SK-N-SH (cell line): ENCODE measurements at regions not wholly inside any gene's neighbourhood (a gene's known extent, or its start where the extent isn't known, plus 50 kb on each side); places are given as distances from the start of the nearest gene placed in this dataset.
A peak's percentile ranks its signal among the peaks of the same experiment; 100 is the strongest.

Source experiments
- CTCF ChIA-PET: fragments of 300-600, 350-600 bp; formaldehyde crosslinking; extraction: SDS; loops from one replicate; lab custom pipeline; 2021; lab: Yijun Ruan, JAX
- POLR2A ChIA-PET: fragments of 350-600 bp; sonication (Branson Sonifier 250); formaldehyde crosslinking; extraction: SDS; loops from one replicate; lab custom pipeline; 2020; ENCODE audit warnings: antibody characterized with exemption, inconsistent platforms; lab: Yijun Ruan, JAX
- DNase-seq: peaks from one replicate; pipeline ENCODE4 v3.0.0; 2012
- H2AFZ ChIP-seq: fragments of 200-600 bp; sonication (generic); 2 replicates; pipeline ENCODE4 v1.8.1; 2016; ENCODE audit warnings: antibody characterized with exemption, mild to moderate bottlenecking, low read depth
- H3F3A ChIP-seq: fragments of 200-600 bp; sonication (generic); replicated peaks from 2 replicates; pipeline ENCODE3; 2016; ENCODE audit warnings: antibody characterized with exemption, mild to moderate bottlenecking; ENCODE audit not compliant: insufficient read depth
- H3K27ac ChIP-seq, 2 experiments: fragments of 200-500 bp in 1 of 2; fragments of 200-600 bp in 1 of 2; sonication (Bioruptor generic) in 1 of 2; sonication (generic), shearing (Covaris generic) in 1 of 2; 2 replicates each; pipeline versions ENCODE4 v1.5.1 to v1.6.1; 2014 to 2016; ENCODE audit warnings: low read depth in 2 of 2, inconsistent platforms in 1 of 2, low read length in 1 of 2, mild to moderate bottlenecking in 1 of 2, mixed read lengths in 1 of 2
- H3K27me3 ChIP-seq: fragments of 200-600 bp; sonication (generic), shearing (Covaris generic); 2 replicates; pipeline ENCODE4 v1.6.1; 2016; ENCODE audit warnings: mixed run types; ENCODE audit not compliant: insufficient read depth
- H3K36me3 ChIP-seq, 2 experiments: fragments of 200-500 bp in 1 of 2; fragments of 200-600 bp in 1 of 2; sonication (Bioruptor generic) in 1 of 2; sonication (generic) in 1 of 2; replicated peaks in 1 of 2; 2 replicates each; pipeline versions ENCODE3 to v1.5.1; 2014 to 2016; ENCODE audit warnings: low read length in 1 of 2, mild to moderate bottlenecking in 1 of 2; ENCODE audit not compliant: insufficient read depth in 2 of 2, control insufficient read depth in 1 of 2
- H3K4me1 ChIP-seq, 2 experiments: fragments of 200-500 bp in 1 of 2; fragments of 200-600 bp in 1 of 2; sonication (Bioruptor generic) in 1 of 2; sonication (generic), shearing (Covaris generic) in 1 of 2; 2 replicates each; pipeline versions ENCODE4 v1.5.1 to v1.6.1; 2014 to 2016; ENCODE audit warnings: low read depth in 1 of 2, low read length in 1 of 2, mixed run types in 1 of 2; ENCODE audit not compliant: insufficient read depth in 2 of 2, control insufficient read depth in 1 of 2
- H3K4me2 ChIP-seq: fragments of 200-600 bp; sonication (generic), shearing (Covaris generic); 2 replicates; pipeline ENCODE4 v1.6.1; 2017; ENCODE audit warnings: mixed run types
- H3K4me3 ChIP-seq, 2 experiments: fragments of 200-500 bp in 1 of 2; fragments of 200-600 bp in 1 of 2; sonication (Bioruptor generic) in 1 of 2; sonication (generic), shearing (Covaris generic) in 1 of 2; 2 replicates each; pipeline versions ENCODE4 v1.5.1 to v1.8.1; 2014 to 2016; ENCODE audit warnings: low read depth in 2 of 2, inconsistent platforms in 1 of 2, low read length in 1 of 2, mild to moderate bottlenecking in 1 of 2, mixed read lengths in 1 of 2, moderate library complexity in 1 of 2
- H3K79me2 ChIP-seq: fragments of 200-600 bp; sonication (generic); 2 replicates; pipeline ENCODE4 v1.8.1; 2017; ENCODE audit warnings: mild to moderate bottlenecking; ENCODE audit not compliant: insufficient read depth
- H3K9ac ChIP-seq: fragments of 200-600 bp; sonication (generic); 2 replicates; pipeline ENCODE4 v1.6.1; 2017; ENCODE audit warnings: mixed run types
- H3K9me2 ChIP-seq: fragments of 200-600 bp; sonication (generic); 2 replicates; pipeline ENCODE4 v1.6.1; 2017; ENCODE audit warnings: mixed run types
- H3K9me3 ChIP-seq: fragments of 200-600 bp; sonication (generic); 2 replicates; pipeline ENCODE4 v1.6.1; 2017; ENCODE audit warnings: mixed run types, mild to moderate bottlenecking, moderate library complexity
- H4K20me1 ChIP-seq: fragments of 200-600 bp; sonication (generic); 2 replicates; pipeline ENCODE4 v1.6.1; 2017; ENCODE audit warnings: mild to moderate bottlenecking, mixed run types; ENCODE audit not compliant: insufficient read depth
- ELF1 ChIP-seq: IDR thresholded peaks from 2 replicates; pipeline ENCODE4 v1.4.0; 2012
- EZH2phosphoT487 ChIP-seq: fragments of 200-600 bp; sonication (generic); IDR thresholded peaks from 2 replicates; pipeline ENCODE4 v1.6.1; 2017; ENCODE audit warnings: low read depth, mixed run types, mild to moderate bottlenecking, antibody characterized with exemption, moderate library complexity, borderline replicate concordance
- FOSL2 ChIP-seq: IDR thresholded peaks from 2 replicates; pipeline ENCODE4 v1.4.0; 2012; ENCODE audit warnings: low read depth, mild to moderate bottlenecking, moderate library complexity, borderline replicate concordance
- FOXM1 ChIP-seq: IDR thresholded peaks from 2 replicates; pipeline ENCODE4 v1.4.0; 2012; ENCODE audit warnings: low read depth, mild to moderate bottlenecking
- GATA2 ChIP-seq: sonication (generic); formaldehyde crosslinking; IDR thresholded peaks from 2 replicates; pipeline ENCODE4 v1.5.0; 2020; ENCODE audit warnings: mild to moderate bottlenecking, missing genetic modification reagents
- NRF1 ChIP-seq: IDR thresholded peaks from 2 replicates; pipeline ENCODE4 v1.6.1; 2012; ENCODE audit warnings: low read depth, mild to moderate bottlenecking, low read length
- POLR2AphosphoS5 ChIP-seq: IDR thresholded peaks from 2 replicates; pipeline ENCODE4 v1.6.1; 2012; ENCODE audit warnings: low read depth, low read length
- RAD21 ChIP-seq: IDR thresholded peaks from 2 replicates; pipeline ENCODE4 v1.6.1; 2012; ENCODE audit warnings: mild to moderate bottlenecking, low read length
- RCOR1 ChIP-seq: fragments of 150-350 bp; IDR thresholded peaks from 2 replicates; pipeline ENCODE4 v1.6.1; 2017; ENCODE audit warnings: antibody characterized with exemption, low read length
- RFX5 ChIP-seq: IDR thresholded peaks from 2 replicates; pipeline ENCODE4 v1.6.1; 2012; ENCODE audit warnings: mild to moderate bottlenecking, improper control_type of control experiment, low read length
- SIN3A ChIP-seq: IDR thresholded peaks from 2 replicates; pipeline ENCODE4 v1.6.1; 2012; ENCODE audit warnings: low read depth, mild to moderate bottlenecking, low read length, moderate library complexity, borderline replicate concordance
- SMC3 ChIP-seq: IDR thresholded peaks from 2 replicates; pipeline ENCODE4 v1.6.1; 2012; ENCODE audit warnings: low read depth, low read length, improper control_type of control experiment
- TEAD4 ChIP-seq: IDR thresholded peaks from 2 replicates; pipeline ENCODE4 v1.4.0; 2012; ENCODE audit warnings: mild to moderate bottlenecking, borderline replicate concordance; ENCODE audit not compliant: insufficient read depth
- YY1 ChIP-seq: IDR thresholded peaks from 2 replicates; pipeline ENCODE4 v1.4.0; 2012; ENCODE audit warnings: low read depth, mild to moderate bottlenecking
- WGBS: methylation state at CpG from one replicate; pipeline ENCODE4 v1.1.6; 2017; ENCODE audit warnings: low lambda C conversion rate; 5-methylcytosine and 5-hydroxymethylcytosine counted together
- TF ChIP-seq, protein P1 (sequence below): IDR thresholded peaks from 2 replicates; pipeline ENCODE4 v1.4.0; 2012; ENCODE audit warnings: low read depth
- TF ChIP-seq, protein P2 (sequence below): IDR thresholded peaks from 2 replicates; pipeline ENCODE4; 2012
- TF ChIP-seq, protein P3 (sequence below): IDR thresholded peaks from 2 replicates; pipeline ENCODE4 v1.6.1; 2012; ENCODE audit warnings: mild to moderate bottlenecking, low read depth, low read length, moderate library complexity

DNA sequence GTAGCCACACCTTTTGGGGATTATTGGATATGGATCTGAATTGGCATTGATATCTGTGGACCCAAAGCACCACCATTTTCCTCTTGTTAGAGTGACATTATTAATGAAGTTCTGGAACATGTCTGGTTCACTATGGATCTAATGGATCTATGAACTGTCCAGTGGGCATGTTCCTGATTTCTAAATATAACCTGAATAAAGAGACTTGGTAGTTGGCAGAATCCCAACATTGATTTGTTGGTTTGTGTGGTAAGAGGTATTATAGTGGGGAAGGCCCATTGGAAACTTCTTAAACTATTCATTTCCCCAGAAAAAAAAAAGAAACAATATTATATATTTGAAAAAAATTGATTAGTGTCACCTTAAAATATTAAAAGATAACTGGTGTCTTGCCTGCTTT, 312.6 kb downstream of the HTR1B start:
- Histone ChIP-seq H3F3A (no peaks in the 10 kb centered on the region), H3K9me2 (no peaks in the 10 kb centered on the region), H3K9me3 (no peaks in the 10 kb centered on the region), H3K27me3 (no peaks in the 10 kb centered on the region), H4K20me1 (no peaks in the 10 kb centered on the region), H3K27ac (no peak overlapping the region), H2AFZ (no peak overlapping the region), H3K36me3 (no peaks in the 10 kb centered on the region), H3K4me2 (no peak overlapping the region), H3K4me3 (no peak overlapping the region), H3K79me2 (no peaks in the 10 kb centered on the region), H3K4me1 (no peaks in the 10 kb centered on the region), H3K9ac (no peak overlapping the region)
- no peak for DNase-seq
- CTCF ChIA-PET, result no interaction called here
- POLR2A ChIA-PET, result no interaction called here
- TF ChIP-seq FOSL2 (no peak), RAD21 (no peak), EZH2phosphoT487 (no peak), RFX5 (no peak)
- TF ChIP-seq, protein P1, sequence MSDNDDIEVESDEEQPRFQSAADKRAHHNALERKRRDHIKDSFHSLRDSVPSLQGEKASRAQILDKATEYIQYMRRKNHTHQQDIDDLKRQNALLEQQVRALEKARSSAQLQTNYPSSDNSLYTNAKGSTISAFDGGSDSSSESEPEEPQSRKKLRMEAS, result no peak

DNA sequence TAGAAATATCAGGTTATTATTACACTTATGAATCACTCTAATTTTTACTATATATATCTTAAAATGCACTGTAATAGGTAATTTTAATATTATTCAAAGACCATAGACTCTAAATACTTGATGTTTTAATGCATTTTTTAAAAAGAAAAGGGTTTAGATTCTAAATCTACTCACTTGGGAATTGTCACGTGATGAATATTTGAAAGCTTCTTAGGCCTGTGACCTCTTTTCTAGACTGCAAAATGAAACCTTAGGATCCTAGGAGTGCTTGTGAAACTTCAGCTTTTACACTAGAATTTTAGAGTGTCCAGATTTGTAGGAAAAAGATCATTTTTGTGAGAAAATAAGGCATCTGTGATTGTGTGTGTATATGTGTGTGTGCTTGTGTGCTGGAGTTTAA, 318.0 kb downstream of the HTR1B start:
- no peaks in the 10 kb centered on the region for H3K36me3 ChIP-seq
- no peaks in the 10 kb centered on the region for H3K79me2 ChIP-seq
- no peaks in the 10 kb centered on the region for H3K27me3 ChIP-seq
- no peak for DNase-seq
- POLR2A ChIA-PET, result no interaction called here
- TF ChIP-seq POLR2AphosphoS5 (no peak), FOXM1 (no peak), YY1 (no peak), SMC3 (no peak), RCOR1 (no peak), SIN3A (no peak)
- TF ChIP-seq, protein P1, result no peak
- TF ChIP-seq, all 33 proteins: peak for 0
- Histone ChIP-seq H3K9me3 (no peaks in the 10 kb centered on the region), H3K4me1 (no peaks in the 10 kb centered on the region), H3K4me3 (no peak overlapping the region), H3K27ac (no peak overlapping the region), H2AFZ (no peak overlapping the region), H3K4me2 (no peak overlapping the region), H3K9me2 (no peaks in the 10 kb centered on the region), H3K9ac (no peak overlapping the region), H3F3A (no peaks in the 10 kb centered on the region), H4K20me1 (no peaks in the 10 kb centered on the region)
- CTCF ChIA-PET, result no interaction called here
- WGBS, result 30% methylated on average over 1 of the region's 1 CpG

DNA sequence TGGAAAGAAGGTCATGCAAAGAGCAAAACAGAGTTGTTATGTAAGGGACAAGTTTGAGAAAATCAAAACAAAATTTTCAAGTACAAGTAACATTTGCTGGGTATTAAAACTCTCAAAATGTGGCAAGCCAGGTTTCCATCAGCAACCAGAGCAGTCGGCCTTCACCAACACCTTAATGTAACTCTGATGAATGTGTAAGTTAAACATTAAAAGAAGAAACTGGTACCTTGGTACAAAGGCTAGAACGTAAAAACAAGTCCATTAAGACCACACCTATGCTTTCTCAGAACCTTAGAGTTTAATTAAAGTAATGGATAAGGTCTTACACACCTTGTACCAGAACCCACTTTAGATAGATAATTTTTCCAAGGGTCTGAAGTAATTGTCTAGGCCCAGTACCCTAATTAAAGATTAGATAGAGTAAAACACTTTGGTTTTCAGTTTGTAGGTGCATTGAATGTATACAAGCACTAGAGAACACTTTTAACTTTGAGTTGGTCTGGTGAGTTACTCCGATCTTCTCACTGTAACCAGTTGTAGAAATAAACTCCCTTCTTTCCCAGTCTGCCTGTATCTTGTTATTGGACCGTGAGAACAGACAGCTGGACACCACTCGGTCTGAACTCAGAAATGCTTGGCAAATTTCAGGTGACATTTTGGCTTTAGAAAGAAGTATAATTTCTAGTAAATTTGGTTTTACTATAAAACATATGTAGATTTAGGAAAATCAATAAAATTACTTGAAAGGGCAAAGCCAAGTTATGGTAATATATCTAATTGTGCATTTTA, 319.4 kb downstream of the HTR1B start:
- Histone ChIP-seq H3F3A (no peaks in the 10 kb centered on the region), H3K4me2 (no peak overlapping the region), H4K20me1 (no peaks in the 10 kb centered on the region), H3K36me3 (no peaks in the 10 kb centered on the region), H3K27ac (no peak overlapping the region), H3K9me2 (no peaks in the 10 kb centered on the region), H3K4me1 (no peaks in the 10 kb centered on the region), H3K27me3 (no peaks in the 10 kb centered on the region), H3K4me3 (no peak overlapping the region), H2AFZ (peak overlapping the region; percentile 37; the same call in 1 of the 2 replicates), H3K79me2 (no peaks in the 10 kb centered on the region), H3K9me3 (no peaks in the 10 kb centered on the region), H3K9ac (no peak overlapping the region)
- POLR2A ChIA-PET, result no interaction called here
- no peak for DNase-seq
- CTCF ChIA-PET, result no interaction called here
- 24% methylated on average over 5 of the region's 5 CpGs for WGBS
- TF ChIP-seq POLR2AphosphoS5 (no peak), GATA2 (CRISPR knock-in tag) (no peak), NRF1 (no peak), TEAD4 (no peak), ELF1 (no peak), RCOR1 (no peak)
- TF ChIP-seq, protein P2, sequence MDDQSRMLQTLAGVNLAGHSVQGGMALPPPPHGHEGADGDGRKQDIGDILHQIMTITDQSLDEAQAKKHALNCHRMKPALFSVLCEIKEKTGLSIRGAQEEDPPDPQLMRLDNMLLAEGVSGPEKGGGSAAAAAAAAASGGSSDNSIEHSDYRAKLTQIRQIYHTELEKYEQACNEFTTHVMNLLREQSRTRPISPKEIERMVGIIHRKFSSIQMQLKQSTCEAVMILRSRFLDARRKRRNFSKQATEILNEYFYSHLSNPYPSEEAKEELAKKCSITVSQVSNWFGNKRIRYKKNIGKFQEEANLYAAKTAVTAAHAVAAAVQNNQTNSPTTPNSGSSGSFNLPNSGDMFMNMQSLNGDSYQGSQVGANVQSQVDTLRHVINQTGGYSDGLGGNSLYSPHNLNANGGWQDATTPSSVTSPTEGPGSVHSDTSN, result no peak
- TF ChIP-seq, protein P3, sequence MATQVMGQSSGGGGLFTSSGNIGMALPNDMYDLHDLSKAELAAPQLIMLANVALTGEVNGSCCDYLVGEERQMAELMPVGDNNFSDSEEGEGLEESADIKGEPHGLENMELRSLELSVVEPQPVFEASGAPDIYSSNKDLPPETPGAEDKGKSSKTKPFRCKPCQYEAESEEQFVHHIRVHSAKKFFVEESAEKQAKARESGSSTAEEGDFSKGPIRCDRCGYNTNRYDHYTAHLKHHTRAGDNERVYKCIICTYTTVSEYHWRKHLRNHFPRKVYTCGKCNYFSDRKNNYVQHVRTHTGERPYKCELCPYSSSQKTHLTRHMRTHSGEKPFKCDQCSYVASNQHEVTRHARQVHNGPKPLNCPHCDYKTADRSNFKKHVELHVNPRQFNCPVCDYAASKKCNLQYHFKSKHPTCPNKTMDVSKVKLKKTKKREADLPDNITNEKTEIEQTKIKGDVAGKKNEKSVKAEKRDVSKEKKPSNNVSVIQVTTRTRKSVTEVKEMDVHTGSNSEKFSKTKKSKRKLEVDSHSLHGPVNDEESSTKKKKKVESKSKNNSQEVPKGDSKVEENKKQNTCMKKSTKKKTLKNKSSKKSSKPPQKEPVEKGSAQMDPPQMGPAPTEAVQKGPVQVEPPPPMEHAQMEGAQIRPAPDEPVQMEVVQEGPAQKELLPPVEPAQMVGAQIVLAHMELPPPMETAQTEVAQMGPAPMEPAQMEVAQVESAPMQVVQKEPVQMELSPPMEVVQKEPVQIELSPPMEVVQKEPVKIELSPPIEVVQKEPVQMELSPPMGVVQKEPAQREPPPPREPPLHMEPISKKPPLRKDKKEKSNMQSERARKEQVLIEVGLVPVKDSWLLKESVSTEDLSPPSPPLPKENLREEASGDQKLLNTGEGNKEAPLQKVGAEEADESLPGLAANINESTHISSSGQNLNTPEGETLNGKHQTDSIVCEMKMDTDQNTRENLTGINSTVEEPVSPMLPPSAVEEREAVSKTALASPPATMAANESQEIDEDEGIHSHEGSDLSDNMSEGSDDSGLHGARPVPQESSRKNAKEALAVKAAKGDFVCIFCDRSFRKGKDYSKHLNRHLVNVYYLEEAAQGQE, result no peak
